ENCODE measurements at regions not wholly inside any gene's neighbourhood (a gene's known extent, or its start where the extent isn't known, plus 50 kb on each side); places are given as distances from the start of the nearest gene placed in this dataset.

GRCh38 chr6:95413789-95414188 is 163.5 kb upstream of the MANEA start:
- no peaks in the 10 kb centered on the region for H3K36me3 ChIP-seq (replicated peaks; ENCODE audit: low read depth, low read length)
- TF ChIP-seq EZH2phosphoT487 (IDR thresholded peaks at IDR 0.05; ENCODE audit: low read depth) (no peak), CTCF (IDR thresholded peaks at IDR 0.05; ENCODE audit: low read depth, low read length) (no peak)
- H3K4me1 ChIP-seq (ENCODE audit: low read length) = no peaks in the 10 kb centered on the region
- no peak overlapping the region for H3K9ac ChIP-seq (ENCODE audit: low read length)
- no peaks in the 10 kb centered on the region for H4K20me1 ChIP-seq (ENCODE audit: insufficient read depth, low read length)
- H3K27me3 ChIP-seq (ENCODE audit: low read depth, low read length) = no peaks in the 10 kb centered on the region
- no peak overlapping the region for H2AFZ ChIP-seq (ENCODE audit: low read depth, low read length)
- H3K79me2 ChIP-seq (ENCODE audit: low read length) = no peaks in the 10 kb centered on the region
- no peak overlapping the region for H3K4me2 ChIP-seq (ENCODE audit: low read length)
- H3K9me3 ChIP-seq (ENCODE audit: insufficient read depth, low read length) = no peaks in the 10 kb centered on the region
- no peak overlapping the region for H3K4me3 ChIP-seq (ENCODE audit: low read length)
- no peak overlapping the region for H3K27ac ChIP-seq (ENCODE audit: low read length)

- H3K27ac ChIP-seq (ENCODE audit: low read length) = no peak overlapping the region
- H3K4me3 ChIP-seq (ENCODE audit: low read length) = no peak overlapping the region
- no peaks in the 10 kb centered on the region for H3K27me3 ChIP-seq (ENCODE audit: low read depth, low read length)
- no peaks in the 10 kb centered on the region for H3K4me1 ChIP-seq (ENCODE audit: low read length)
- no peak for TF ChIP-seq CTCF (IDR thresholded peaks at IDR 0.05; ENCODE audit: low read depth, low read length)
- no peak for TF ChIP-seq EZH2phosphoT487 (IDR thresholded peaks at IDR 0.05; ENCODE audit: low read depth)
- no peaks in the 10 kb centered on the region for H3K79me2 ChIP-seq (ENCODE audit: low read length)
- no peak overlapping the region for H2AFZ ChIP-seq (ENCODE audit: low read depth, low read length)
- H3K36me3 ChIP-seq (replicated peaks; ENCODE audit: low read depth, low read length) = no peaks in the 10 kb centered on the region
- no peak overlapping the region for H3K4me2 ChIP-seq (ENCODE audit: low read length)
- no peaks in the 10 kb centered on the region for H4K20me1 ChIP-seq (ENCODE audit: insufficient read depth, low read length)
- no peaks in the 10 kb centered on the region for H3K9me3 ChIP-seq (ENCODE audit: insufficient read depth, low read length)
- H3K9ac ChIP-seq (ENCODE audit: low read length) = no peak overlapping the region
Observed at GRCh38 chr6:95417856-95418255, 159.5 kb upstream of the MANEA start.

GRCh38 chr6:95420792-95421191 is 156.5 kb upstream of the MANEA start:
- no peaks in the 10 kb centered on the region for H3K4me1 ChIP-seq (ENCODE audit: low read length)
- no peaks in the 10 kb centered on the region for H3K36me3 ChIP-seq (replicated peaks; ENCODE audit: low read depth, low read length)
- no peaks in the 10 kb centered on the region for H4K20me1 ChIP-seq (ENCODE audit: insufficient read depth, low read length)
- no peaks in the 10 kb centered on the region for H3K27me3 ChIP-seq (ENCODE audit: low read depth, low read length)
- H3K9me3 ChIP-seq (ENCODE audit: insufficient read depth, low read length) = no peaks in the 10 kb centered on the region
- no peak overlapping the region for H2AFZ ChIP-seq (ENCODE audit: low read depth, low read length)
- H3K4me3 ChIP-seq (ENCODE audit: low read length) = no peak overlapping the region
- no peaks in the 10 kb centered on the region for H3K79me2 ChIP-seq (ENCODE audit: low read length)
- no peak overlapping the region for H3K27ac ChIP-seq (ENCODE audit: low read length)
- H3K9ac ChIP-seq (ENCODE audit: low read length) = no peak overlapping the region
- H3K4me2 ChIP-seq (ENCODE audit: low read length) = no peak overlapping the region
- TF ChIP-seq CTCF (IDR thresholded peaks at IDR 0.05; ENCODE audit: low read depth, low read length) (no peak), EZH2phosphoT487 (IDR thresholded peaks at IDR 0.05; ENCODE audit: low read depth) (no peak)

- H2AFZ ChIP-seq (ENCODE audit: low read depth, low read length) = no peak overlapping the region
- TF ChIP-seq EZH2phosphoT487 (IDR thresholded peaks at IDR 0.05; ENCODE audit: low read depth) = no peak
- no peak for TF ChIP-seq CTCF (IDR thresholded peaks at IDR 0.05; ENCODE audit: low read depth, low read length)
- H3K9ac ChIP-seq (ENCODE audit: low read length) = no peak overlapping the region
- H3K27me3 ChIP-seq (ENCODE audit: low read depth, low read length) = no peaks in the 10 kb centered on the region
- H3K4me3 ChIP-seq (ENCODE audit: low read length) = no peak overlapping the region
- no peak overlapping the region for H3K27ac ChIP-seq (ENCODE audit: low read length)
- H3K36me3 ChIP-seq (replicated peaks; ENCODE audit: low read depth, low read length) = no peaks in the 10 kb centered on the region
- H3K9me3 ChIP-seq (ENCODE audit: insufficient read depth, low read length) = no peaks in the 10 kb centered on the region
- H4K20me1 ChIP-seq (ENCODE audit: insufficient read depth, low read length) = no peaks in the 10 kb centered on the region
- H3K79me2 ChIP-seq (ENCODE audit: low read length) = no peaks in the 10 kb centered on the region
- no peak overlapping the region for H3K4me2 ChIP-seq (ENCODE audit: low read length)
- H3K4me1 ChIP-seq (ENCODE audit: low read length) = no peaks in the 10 kb centered on the region
Observed at GRCh38 chr6:95423331-95423730, 154.0 kb upstream of the MANEA start.
